GM12878 (cell line): ENCODE measurements at regions not wholly inside any gene's neighbourhood (a gene's known extent, or its start where the extent isn't known, plus 50 kb on each side); places are given as distances from the start of the nearest gene placed in this dataset.

ENCODE experiments used
- CREB1 ChIP-seq: IDR thresholded peaks from 2 replicates; pipeline ENCODE4 v1.6.1; 2012; ENCODE audit warnings: low read depth, mild to moderate bottlenecking, inconsistent platforms
- ETV6 ChIP-seq, 2 experiments: fragments of 450-650 bp in 1 of 2; IDR thresholded peaks in 1 of 2; conservative IDR thresholded peaks in 1 of 2; 2 replicates each; pipeline ENCODE4 v1.6.1; 2014; ENCODE audit warnings: antibody characterized with exemption in 1 of 2, borderline replicate concordance in 1 of 2, low read depth in 1 of 2, mild to moderate bottlenecking in 1 of 2, moderate library complexity in 1 of 2
- HDAC6 ChIP-seq: fragments of 200-600 bp; sonication (generic); IDR thresholded peaks from one replicate; pipeline ENCODE4 v1.8.0; 2017; ENCODE audit warnings: antibody characterized with exemption; ENCODE audit not compliant: unreplicated experiment
- MYC ChIP-seq: IDR thresholded peaks from 2 replicates; pipeline ENCODE4 v1.6.1; 2011; ENCODE audit warnings: mild to moderate bottlenecking, low read length, moderate library complexity, inconsistent platforms; ENCODE audit not compliant: insufficient read depth, insufficient replicate concordance, insufficient read length, severe bottlenecking
- NRF1 ChIP-seq: conservative IDR thresholded peaks from 2 replicates; pipeline ENCODE4 v1.6.1; 2011; ENCODE audit warnings: mild to moderate bottlenecking, low read depth, low read length, improper control_type of control experiment
- SIN3A ChIP-seq: IDR thresholded peaks from 2 replicates; pipeline ENCODE4 v1.6.1; 2012; ENCODE audit warnings: low read depth, low read length, improper control_type of control experiment
- SMAD5 ChIP-seq: IDR thresholded peaks from 2 replicates; pipeline ENCODE4 v1.6.1; 2016; ENCODE audit warnings: antibody characterized with exemption, low read depth
- TARDBP ChIP-seq: IDR thresholded peaks from 2 replicates; pipeline ENCODE4 v1.6.1; 2016; ENCODE audit warnings: borderline replicate concordance
- TF ChIP-seq, protein P1 (sequence below): fragments of 450-650 bp; IDR thresholded peaks from 2 replicates; pipeline ENCODE4 v1.6.1; 2017; ENCODE audit warnings: mild to moderate bottlenecking, moderate library complexity
- TF ChIP-seq, protein P2 (sequence below): fragments of 450-650 bp; formaldehyde crosslinking; IDR thresholded peaks from 2 replicates; pipeline ENCODE4 v1.4.0; 2022; ENCODE audit warnings: mild to moderate bottlenecking, moderate library complexity
- TF ChIP-seq, protein P3 (sequence below): fragments of 450-650 bp; IDR thresholded peaks from 2 replicates; pipeline ENCODE4 v1.6.1; 2016; ENCODE audit warnings: mild to moderate bottlenecking

DNA sequence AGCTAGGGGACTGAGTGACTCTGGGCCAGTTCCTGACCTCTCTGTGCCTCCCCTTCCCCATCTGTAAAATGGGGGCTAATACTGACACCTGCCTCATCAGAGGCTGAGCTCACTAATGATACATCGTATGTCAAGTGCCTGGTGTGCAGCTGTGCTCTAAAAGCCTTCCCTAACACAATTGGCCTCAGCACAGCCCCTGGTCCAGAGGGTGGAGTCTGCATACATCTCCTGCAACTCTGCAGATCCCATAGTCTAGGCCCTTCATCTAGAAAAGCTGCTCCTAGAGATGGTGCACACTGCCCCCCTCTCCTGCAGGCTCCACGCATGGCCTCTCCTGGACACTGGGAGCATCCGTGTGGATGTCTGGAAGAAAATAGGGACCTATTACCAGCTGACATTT is 255.0 kb downstream of the RPS24 start (continued):
- TF ChIP-seq, protein P1, sequence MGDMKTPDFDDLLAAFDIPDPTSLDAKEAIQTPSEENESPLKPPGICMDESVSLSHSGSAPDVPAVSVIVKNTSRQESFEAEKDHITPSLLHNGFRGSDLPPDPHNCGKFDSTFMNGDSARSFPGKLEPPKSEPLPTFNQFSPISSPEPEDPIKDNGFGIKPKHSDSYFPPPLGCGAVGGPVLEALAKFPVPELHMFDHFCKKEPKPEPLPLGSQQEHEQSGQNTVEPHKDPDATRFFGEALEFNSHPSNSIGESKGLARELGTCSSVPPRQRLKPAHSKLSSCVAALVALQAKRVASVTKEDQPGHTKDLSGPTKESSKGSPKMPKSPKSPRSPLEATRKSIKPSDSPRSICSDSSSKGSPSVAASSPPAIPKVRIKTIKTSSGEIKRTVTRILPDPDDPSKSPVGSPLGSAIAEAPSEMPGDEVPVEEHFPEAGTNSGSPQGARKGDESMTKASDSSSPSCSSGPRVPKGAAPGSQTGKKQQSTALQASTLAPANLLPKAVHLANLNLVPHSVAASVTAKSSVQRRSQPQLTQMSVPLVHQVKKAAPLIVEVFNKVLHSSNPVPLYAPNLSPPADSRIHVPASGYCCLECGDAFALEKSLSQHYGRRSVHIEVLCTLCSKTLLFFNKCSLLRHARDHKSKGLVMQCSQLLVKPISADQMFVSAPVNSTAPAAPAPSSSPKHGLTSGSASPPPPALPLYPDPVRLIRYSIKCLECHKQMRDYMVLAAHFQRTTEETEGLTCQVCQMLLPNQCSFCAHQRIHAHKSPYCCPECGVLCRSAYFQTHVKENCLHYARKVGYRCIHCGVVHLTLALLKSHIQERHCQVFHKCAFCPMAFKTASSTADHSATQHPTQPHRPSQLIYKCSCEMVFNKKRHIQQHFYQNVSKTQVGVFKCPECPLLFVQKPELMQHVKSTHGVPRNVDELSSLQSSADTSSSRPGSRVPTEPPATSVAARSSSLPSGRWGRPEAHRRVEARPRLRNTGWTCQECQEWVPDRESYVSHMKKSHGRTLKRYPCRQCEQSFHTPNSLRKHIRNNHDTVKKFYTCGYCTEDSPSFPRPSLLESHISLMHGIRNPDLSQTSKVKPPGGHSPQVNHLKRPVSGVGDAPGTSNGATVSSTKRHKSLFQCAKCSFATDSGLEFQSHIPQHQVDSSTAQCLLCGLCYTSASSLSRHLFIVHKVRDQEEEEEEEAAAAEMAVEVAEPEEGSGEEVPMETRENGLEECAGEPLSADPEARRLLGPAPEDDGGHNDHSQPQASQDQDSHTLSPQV = no peak
- TF ChIP-seq CREB1 = no peak
- TF ChIP-seq SMAD5 = no peak
- no peak for TF ChIP-seq TARDBP
- TF ChIP-seq HDAC6 = no peak
- TF ChIP-seq, protein P2, sequence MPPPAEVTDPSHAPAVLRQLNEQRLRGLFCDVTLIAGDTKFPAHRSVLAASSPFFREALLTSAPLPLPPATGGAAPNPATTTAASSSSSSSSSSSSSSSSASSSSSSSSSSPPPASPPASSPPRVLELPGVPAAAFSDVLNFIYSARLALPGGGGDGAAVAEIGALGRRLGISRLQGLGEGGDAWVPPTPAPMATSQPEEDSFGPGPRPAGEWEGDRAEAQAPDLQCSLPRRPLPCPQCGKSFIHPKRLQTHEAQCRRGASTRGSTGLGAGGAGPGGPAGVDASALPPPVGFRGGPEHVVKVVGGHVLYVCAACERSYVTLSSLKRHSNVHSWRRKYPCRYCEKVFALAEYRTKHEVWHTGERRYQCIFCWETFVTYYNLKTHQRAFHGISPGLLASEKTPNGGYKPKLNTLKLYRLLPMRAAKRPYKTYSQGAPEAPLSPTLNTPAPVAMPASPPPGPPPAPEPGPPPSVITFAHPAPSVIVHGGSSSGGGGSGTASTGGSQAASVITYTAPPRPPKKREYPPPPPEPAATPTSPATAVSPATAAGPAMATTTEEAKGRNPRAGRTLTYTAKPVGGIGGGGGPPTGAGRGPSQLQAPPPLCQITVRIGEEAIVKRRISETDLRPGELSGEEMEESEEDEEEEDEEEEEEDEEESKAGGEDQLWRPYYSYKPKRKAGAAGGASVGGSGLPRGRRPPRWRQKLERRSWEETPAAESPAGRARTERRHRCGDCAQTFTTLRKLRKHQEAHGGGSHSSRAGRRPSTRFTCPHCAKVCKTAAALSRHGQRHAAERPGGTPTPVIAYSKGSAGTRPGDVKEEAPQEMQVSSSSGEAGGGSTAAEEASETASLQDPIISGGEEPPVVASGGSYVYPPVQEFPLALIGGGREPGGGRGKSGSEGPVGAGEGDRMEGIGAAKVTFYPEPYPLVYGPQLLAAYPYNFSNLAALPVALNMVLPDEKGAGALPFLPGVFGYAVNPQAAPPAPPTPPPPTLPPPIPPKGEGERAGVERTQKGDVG (CRISPR knock-in tag) = no peak
- no peak for TF ChIP-seq MYC
- no peak for TF ChIP-seq SIN3A
- TF ChIP-seq ETV6 (conservative IDR thresholded peaks at IDR 0.05 in 1 of 2, IDR thresholded peaks at IDR 0.05 in 1 of 2; ENCODE audit: borderline replicate concordance in 1 of 2, low read depth in 1 of 2) = no peak
- TF ChIP-seq, protein P3, sequence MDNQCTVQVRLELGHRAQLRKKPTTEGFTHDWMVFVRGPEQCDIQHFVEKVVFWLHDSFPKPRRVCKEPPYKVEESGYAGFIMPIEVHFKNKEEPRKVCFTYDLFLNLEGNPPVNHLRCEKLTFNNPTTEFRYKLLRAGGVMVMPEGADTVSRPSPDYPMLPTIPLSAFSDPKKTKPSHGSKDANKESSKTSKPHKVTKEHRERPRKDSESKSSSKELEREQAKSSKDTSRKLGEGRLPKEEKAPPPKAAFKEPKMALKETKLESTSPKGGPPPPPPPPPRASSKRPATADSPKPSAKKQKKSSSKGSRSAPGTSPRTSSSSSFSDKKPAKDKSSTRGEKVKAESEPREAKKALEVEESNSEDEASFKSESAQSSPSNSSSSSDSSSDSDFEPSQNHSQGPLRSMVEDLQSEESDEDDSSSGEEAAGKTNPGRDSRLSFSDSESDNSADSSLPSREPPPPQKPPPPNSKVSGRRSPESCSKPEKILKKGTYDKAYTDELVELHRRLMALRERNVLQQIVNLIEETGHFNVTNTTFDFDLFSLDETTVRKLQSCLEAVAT = no peak
- no peak for TF ChIP-seq NRF1
